HG03103 (cell line): ENCODE measurements at regions not wholly inside any gene's neighbourhood (a gene's known extent, or its start where the extent isn't known, plus 50 kb on each side); places are given as distances from the start of the nearest gene placed in this dataset.

Experiments used
- ATAC-seq: cut with Tn5 transposase; IDR thresholded peaks from one replicate; pipeline ENCODE4 v1.9.1; 2021; ENCODE audit warnings: low read depth; ENCODE audit not compliant: unreplicated experiment

GRCh38 chr16:73255031-73255430 is 207.1 kb upstream of the ZFHX3 start:
- no peak for ATAC-seq

GRCh38 chr16:73253922-73254480 is 206.1 kb upstream of the ZFHX3 start:
- no peak for ATAC-seq

- ATAC-seq: no peak
These were observed 204.5 kb upstream of the ZFHX3 start for GRCh38 chr16:73252446-73252845.

GRCh38 chr16:73251608-73252007 is 203.7 kb upstream of the ZFHX3 start:
- ATAC-seq: no peak

DNA sequence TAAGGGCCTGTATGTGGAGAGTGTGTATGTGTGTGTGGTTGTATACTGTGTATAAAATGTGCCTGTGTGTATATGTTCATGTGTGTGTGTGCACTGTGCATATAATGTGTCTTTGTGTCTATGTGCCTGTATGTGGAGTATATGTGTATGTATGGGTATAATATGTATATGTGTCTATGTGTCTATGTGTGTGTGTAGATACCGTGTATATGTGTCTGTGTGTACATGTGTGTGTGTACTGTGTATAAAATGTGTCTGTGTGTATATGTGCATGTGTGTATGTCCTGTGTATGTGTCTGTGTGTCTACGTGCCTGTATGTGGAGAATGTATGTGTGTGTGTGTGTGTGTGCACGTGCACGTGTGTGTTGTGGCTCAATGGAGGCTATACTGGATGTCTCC is 200.4 kb upstream of the ZFHX3 start:
- no peak for ATAC-seq

DNA sequence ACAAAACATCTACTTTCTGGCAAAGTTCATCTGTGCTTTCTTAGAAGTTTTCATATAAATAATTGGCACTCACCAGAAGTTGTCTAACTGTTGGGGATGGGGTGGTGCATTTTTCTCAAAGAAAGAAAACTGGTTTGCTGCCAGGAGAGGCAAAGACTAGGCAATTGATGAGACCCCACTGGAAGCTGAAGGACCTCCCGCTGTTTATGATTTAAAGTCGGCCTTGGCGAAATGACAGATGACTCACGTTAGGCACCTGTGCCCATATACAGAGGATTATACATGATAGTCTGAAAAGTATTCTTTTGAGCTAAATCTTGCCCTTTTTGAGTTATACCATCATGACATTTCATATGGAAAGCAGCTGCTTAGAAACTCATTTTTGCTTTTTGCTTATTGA is 193.0 kb upstream of the ZFHX3 start:
- ATAC-seq: no peak

GRCh38 chr16:73237601-73238000 is 189.7 kb upstream of the ZFHX3 start:
- ATAC-seq: no peak

GRCh38 chr16:73234496-73234895 is 186.6 kb upstream of the ZFHX3 start:
- ATAC-seq: no peak

DNA sequence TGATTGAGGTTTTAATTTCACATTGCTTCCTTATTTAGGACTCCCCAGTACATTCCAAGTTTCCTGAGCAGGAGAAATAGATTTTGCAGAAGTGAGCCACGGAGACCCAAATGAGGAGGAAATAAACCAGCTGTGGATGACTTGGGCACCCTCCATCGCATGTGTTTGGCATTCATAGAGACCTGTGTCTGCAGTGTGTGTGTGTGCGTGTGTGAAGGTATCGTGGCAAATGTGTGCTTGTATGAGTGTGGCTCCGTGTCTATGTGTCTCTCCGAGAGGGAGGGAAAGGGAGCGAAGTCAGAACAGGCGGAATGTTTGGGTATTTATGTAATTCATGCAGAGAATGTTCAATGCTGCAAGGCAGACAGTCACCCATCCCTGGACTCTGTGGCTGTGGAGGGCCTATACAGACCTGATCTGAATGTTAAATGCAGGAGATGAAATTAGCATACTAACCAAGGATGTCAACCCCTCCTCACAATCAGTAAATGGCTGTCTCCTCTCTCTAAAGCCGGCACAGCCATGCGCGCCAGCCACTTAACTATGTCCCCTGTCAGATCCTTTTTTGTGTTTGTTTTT is 186.0 kb upstream of the ZFHX3 start:
- ATAC-seq: no peak

GRCh38 chr16:73233329-73233765 is 185.4 kb upstream of the ZFHX3 start:
- no peak for ATAC-seq

- no peak for ATAC-seq
These were observed 184.8 kb upstream of the ZFHX3 start for GRCh38 chr16:73232555-73233328.

DNA sequence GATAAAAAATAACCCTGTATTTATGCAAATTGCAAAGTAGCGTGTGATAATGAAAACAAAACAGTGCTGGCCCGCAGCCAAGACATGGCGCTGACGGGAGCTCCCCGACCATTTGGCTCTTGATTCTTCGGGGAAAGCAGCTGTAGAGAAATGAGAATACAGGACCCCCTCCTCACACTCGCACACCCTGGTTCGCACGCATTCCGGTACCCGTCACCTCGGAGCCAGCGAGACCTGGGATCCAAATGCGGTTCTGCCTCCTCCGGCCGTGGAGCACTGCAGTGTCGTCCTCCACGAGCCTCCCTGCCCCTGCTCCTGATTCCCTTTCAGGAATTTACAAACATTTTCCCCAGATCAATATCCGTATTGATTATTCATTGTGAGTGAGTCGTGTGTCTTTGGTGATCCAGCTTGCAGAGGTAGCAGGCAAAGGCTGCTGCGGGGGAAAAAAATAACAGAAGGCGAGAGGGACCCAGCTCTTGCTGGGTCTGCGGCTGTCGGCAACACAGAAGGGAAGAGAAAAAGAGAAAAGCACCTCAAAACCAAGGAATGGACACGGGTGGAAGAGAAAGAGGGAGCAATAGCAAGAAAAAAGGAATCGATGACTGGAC is 184.1 kb upstream of the ZFHX3 start:
- ATAC-seq: no peak

- ATAC-seq: no peak
These were observed 183.5 kb upstream of the ZFHX3 start for GRCh38 chr16:73231379-73231778.

- ATAC-seq: no peak
These were observed 182.7 kb upstream of the ZFHX3 start for GRCh38 chr16:73230651-73231050.

DNA sequence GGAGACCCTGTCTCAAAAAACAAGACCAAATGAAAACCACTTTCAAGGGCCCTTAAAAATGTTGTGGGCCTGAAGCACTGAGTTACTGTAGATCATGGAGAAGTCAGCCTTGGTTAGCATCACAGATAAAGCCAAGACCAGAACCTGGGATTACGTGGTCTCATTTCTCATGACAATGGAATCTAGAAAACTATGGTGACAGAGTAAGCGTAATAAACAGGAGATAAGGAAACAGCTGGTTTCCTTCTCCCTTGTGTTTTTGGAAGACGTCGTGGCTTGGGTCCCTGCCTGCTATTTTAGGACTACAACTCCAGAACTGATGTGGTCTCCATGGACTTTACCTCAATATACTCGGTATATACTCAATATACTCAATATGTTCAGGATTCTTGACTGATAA is 180.7 kb upstream of the ZFHX3 start:
- ATAC-seq: no peak

DNA sequence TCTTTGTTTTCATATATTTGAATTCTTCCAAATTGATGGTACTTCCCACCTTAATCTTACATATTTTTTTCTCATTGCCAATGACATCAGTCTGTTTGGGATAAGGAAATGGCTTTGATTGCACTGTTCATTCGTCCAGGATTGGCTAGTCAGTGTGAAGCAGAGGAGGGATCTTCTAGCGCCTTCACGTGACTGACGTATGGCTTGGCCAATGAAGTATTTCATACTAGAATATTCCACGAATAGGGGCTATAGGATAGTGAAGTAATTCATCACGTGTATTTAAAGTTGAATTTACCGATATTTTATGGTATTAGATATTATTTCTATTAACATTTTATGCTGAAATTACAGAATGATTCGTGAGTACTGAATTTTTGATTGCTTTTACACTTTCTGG is 178.7 kb upstream of the ZFHX3 start:
- ATAC-seq: no peak

- no peak for ATAC-seq
These were observed 178.1 kb upstream of the ZFHX3 start for GRCh38 chr16:73225983-73226382.

DNA sequence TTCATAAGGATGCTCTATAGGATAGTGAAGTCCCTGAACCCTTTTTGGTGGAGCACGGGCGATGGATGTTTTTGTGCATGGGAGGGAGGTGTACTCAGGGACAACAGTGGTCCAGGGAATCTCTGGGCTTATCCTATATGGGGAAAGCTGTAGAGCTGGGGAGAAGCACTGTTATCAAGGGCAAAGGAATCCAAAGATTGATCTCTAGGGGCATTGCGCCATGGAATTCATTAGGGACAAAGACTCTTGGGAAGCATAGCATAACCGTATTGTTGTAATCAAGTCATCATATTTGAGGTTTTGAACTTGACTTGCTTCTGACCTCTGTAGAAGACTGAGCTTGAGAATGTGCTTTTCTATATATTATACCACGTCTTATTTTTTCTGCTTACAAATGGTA is 172.9 kb upstream of the ZFHX3 start:
- ATAC-seq: no peak

DNA sequence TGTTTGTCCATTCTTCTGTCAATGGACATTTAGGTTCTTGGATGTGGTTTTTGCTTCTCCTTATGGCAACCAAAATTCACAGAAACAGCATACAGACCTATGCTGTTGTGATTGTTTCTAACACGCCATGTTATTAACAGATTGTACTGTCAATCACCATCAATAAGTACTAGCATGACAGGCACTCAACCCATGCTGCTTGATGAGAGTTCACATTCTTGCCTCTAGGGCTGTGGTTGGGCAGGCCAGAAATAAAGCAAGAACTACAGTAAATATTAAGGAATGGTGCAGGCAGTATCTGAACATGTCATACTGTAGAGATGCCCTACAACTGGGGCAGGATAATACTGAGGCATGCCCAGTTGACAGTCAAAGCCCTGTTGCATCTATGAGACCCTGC is 171.2 kb upstream of the ZFHX3 start:
- no peak for ATAC-seq

GRCh38 chr16:73217654-73218053 is 169.7 kb upstream of the ZFHX3 start:
- ATAC-seq: no peak

DNA sequence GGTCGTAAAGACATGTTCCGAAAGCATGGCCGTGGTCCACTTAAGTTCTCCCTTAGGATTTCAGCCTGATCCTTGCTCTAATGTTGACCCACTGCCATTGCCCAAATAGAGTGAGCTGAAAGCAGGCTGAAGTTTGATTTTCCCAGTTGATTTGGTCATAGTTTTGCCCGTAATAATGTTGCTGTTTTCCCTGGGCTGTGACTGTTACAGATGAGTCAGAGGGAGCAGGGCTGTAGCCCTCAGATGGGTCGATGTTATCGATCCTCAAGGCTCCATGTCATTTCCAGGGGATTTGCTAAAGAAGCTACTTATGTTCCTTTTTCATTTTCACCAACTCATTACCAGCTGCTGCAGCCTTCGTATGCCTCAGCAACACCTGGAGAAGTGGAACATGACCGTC is 169.0 kb upstream of the ZFHX3 start:
- no peak for ATAC-seq
